ENCODE measurements at regions not wholly inside any gene's neighbourhood (a gene's known extent, or its start where the extent isn't known, plus 50 kb on each side); places are given as distances from the start of the nearest gene placed in this dataset.

DNA sequence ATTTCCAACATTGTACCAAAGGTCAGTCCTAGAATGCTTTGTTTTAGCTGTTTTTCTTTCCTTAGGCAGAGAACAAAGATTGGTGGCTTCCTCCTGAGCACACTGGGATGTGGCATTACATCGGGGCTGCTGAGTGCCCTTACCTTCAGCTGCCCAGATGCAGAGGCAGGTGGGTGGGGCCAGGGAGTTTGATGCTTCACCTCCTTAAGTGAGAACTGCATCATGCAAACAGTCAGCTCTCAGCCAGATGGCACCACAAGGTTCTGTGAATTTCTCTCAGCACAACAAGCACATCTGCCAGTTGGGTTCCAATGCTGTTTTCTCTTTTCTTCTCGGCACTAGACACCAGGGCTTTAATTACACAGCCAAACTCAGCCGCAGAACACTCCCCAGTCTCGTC is 87.4 kb upstream of the UBL3 start:
- TF ChIP-seq TCF12 (IDR thresholded peaks at IDR 0.05; ENCODE audit: low read depth) (no peak), CEBPB (IDR thresholded peaks at IDR 0.05) (no peak), NFIC (IDR thresholded peaks at IDR 0.05) (no peak), TEAD4 (IDR thresholded peaks at IDR 0.05) (no peak), ZBTB7A (IDR thresholded peaks at IDR 0.05; ENCODE audit: low read depth) (no peak), YY1 (IDR thresholded peaks at IDR 0.05; ENCODE audit: low read depth) (no peak)

DNA sequence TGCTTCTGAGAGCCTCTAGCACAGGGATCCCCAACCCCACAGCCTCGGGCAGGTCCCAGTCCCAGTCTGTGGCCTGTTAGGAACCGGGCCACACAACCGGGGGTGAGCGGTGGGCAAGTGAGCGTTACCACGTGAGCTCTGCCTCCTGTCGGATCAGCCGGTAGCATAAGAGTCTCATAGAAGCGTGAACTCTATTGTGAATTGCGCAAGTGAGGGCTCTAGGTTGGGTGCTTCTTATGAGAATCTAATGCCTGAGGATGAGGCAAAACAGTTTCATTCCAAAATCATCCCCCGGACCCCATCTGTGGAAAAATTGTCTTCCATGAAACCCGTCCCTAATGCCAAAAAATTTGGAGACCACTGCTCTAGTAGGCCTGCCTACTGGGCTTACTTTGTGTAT is 87.0 kb upstream of the UBL3 start:
- TF ChIP-seq TCF12 (IDR thresholded peaks at IDR 0.05; ENCODE audit: low read depth) = no peak
- TF ChIP-seq TEAD4 (IDR thresholded peaks at IDR 0.05) = no peak
- TF ChIP-seq, protein P1, sequence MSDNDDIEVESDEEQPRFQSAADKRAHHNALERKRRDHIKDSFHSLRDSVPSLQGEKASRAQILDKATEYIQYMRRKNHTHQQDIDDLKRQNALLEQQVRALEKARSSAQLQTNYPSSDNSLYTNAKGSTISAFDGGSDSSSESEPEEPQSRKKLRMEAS (IDR thresholded peaks at IDR 0.05) = no peak
- TF ChIP-seq EP300 (IDR thresholded peaks at IDR 0.05; ENCODE audit: borderline replicate concordance) = no peak
- TF ChIP-seq TAF1 (IDR thresholded peaks at IDR 0.05; ENCODE audit: low read depth) = no peak
- no peak for TF ChIP-seq YY1 (IDR thresholded peaks at IDR 0.05; ENCODE audit: low read depth)
- TF ChIP-seq FOXM1 (IDR thresholded peaks at IDR 0.05; ENCODE audit: borderline replicate concordance, low read depth) = no peak
- TF ChIP-seq, protein P2, sequence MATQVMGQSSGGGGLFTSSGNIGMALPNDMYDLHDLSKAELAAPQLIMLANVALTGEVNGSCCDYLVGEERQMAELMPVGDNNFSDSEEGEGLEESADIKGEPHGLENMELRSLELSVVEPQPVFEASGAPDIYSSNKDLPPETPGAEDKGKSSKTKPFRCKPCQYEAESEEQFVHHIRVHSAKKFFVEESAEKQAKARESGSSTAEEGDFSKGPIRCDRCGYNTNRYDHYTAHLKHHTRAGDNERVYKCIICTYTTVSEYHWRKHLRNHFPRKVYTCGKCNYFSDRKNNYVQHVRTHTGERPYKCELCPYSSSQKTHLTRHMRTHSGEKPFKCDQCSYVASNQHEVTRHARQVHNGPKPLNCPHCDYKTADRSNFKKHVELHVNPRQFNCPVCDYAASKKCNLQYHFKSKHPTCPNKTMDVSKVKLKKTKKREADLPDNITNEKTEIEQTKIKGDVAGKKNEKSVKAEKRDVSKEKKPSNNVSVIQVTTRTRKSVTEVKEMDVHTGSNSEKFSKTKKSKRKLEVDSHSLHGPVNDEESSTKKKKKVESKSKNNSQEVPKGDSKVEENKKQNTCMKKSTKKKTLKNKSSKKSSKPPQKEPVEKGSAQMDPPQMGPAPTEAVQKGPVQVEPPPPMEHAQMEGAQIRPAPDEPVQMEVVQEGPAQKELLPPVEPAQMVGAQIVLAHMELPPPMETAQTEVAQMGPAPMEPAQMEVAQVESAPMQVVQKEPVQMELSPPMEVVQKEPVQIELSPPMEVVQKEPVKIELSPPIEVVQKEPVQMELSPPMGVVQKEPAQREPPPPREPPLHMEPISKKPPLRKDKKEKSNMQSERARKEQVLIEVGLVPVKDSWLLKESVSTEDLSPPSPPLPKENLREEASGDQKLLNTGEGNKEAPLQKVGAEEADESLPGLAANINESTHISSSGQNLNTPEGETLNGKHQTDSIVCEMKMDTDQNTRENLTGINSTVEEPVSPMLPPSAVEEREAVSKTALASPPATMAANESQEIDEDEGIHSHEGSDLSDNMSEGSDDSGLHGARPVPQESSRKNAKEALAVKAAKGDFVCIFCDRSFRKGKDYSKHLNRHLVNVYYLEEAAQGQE (IDR thresholded peaks at IDR 0.05; ENCODE audit: low read depth) = no peak
- TF ChIP-seq, protein P3, sequence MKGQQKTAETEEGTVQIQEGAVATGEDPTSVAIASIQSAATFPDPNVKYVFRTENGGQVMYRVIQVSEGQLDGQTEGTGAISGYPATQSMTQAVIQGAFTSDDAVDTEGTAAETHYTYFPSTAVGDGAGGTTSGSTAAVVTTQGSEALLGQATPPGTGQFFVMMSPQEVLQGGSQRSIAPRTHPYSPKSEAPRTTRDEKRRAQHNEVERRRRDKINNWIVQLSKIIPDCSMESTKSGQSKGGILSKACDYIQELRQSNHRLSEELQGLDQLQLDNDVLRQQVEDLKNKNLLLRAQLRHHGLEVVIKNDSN (IDR thresholded peaks at IDR 0.05) = no peak
- no peak for TF ChIP-seq CEBPB (IDR thresholded peaks at IDR 0.05)
- TF ChIP-seq CREB1 (IDR thresholded peaks at IDR 0.05; ENCODE audit: low read depth) = no peak
- TF ChIP-seq EGR1 (IDR thresholded peaks at IDR 0.05) = no peak
- no peak for TF ChIP-seq RAD21 (IDR thresholded peaks at IDR 0.05; ENCODE audit: low read depth)

DNA sequence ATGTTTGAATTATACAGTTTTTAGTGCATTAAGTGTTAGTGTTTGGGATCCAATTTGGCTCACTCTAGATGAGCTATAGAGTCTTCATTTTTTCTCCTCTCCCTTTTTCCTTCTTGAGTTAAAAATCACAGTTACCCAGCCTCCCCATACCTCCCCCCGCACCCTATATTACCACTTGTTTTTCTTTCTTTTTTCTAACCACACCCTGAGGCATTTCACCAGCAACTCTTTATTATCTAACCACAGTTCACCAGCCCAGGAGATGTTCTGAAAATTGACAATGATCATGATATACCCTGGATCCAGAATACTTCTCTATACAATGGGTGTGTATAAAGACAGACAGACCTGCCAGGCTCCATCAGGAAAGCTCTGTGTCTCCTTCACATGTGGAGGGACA is 86.5 kb upstream of the UBL3 start:
- TF ChIP-seq NFIC (IDR thresholded peaks at IDR 0.05) (no peak), EP300 (IDR thresholded peaks at IDR 0.05; ENCODE audit: borderline replicate concordance) (no peak), TCF12 (IDR thresholded peaks at IDR 0.05; ENCODE audit: low read depth) (no peak), CREB1 (IDR thresholded peaks at IDR 0.05; ENCODE audit: low read depth) (no peak), CEBPB (IDR thresholded peaks at IDR 0.05) (no peak), ZBTB7A (IDR thresholded peaks at IDR 0.05; ENCODE audit: low read depth) (no peak), TAF1 (IDR thresholded peaks at IDR 0.05; ENCODE audit: low read depth) (no peak), FOXM1 (IDR thresholded peaks at IDR 0.05; ENCODE audit: borderline replicate concordance, low read depth) (no peak), RAD21 (IDR thresholded peaks at IDR 0.05; ENCODE audit: low read depth) (no peak), TEAD4 (IDR thresholded peaks at IDR 0.05) (no peak), YY1 (IDR thresholded peaks at IDR 0.05; ENCODE audit: low read depth) (no peak), EGR1 (IDR thresholded peaks at IDR 0.05) (no peak)
- TF ChIP-seq, protein P3 (IDR thresholded peaks at IDR 0.05) = no peak
- TF ChIP-seq, protein P2 (IDR thresholded peaks at IDR 0.05; ENCODE audit: low read depth) = no peak
- TF ChIP-seq, protein P1 (IDR thresholded peaks at IDR 0.05) = no peak

DNA sequence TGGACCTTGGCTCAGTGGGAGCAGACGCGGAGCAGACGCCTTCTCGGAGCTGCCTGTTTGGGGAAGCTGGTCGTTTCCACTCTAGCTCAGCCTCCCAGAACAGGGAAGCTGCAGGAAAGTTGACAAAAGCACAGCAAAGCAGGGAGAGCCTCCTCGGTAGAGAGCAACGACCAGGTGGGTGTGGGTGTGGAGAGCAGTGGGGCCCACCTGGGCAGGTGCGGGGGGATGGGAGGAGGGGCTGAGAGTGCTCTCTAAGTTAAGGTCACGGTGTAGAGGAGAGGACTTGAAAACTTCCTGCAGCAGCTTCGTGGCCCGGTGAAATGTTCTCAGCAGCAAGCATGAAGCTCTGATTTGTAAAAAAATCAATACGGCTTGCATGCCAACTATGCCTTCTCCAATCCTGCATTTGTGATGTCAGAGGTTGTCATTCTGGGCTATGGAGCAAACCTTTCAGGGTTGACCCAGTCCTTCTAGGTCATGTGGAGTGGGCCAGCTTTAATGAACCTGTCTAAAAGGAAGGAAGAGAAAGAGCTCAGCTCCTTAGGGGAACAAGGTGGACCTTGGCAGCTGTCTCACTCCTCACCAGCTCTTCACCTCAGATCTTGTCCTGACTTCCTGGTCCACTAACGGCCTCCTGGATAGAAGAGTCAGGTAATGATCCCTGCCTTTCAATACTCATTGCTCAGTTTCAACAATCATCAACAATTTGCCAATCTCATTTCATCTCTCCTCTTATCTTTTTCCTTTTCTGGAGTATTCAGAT is 85.8 kb upstream of the UBL3 start:
- TF ChIP-seq FOXM1 (IDR thresholded peaks at IDR 0.05; ENCODE audit: borderline replicate concordance, low read depth) (no peak), ZBTB7A (IDR thresholded peaks at IDR 0.05; ENCODE audit: low read depth) (no peak), EGR1 (IDR thresholded peaks at IDR 0.05) (no peak), CREB1 (IDR thresholded peaks at IDR 0.05; ENCODE audit: low read depth) (no peak), RAD21 (IDR thresholded peaks at IDR 0.05; ENCODE audit: low read depth) (no peak), EP300 (IDR thresholded peaks at IDR 0.05; ENCODE audit: borderline replicate concordance) (no peak), TEAD4 (IDR thresholded peaks at IDR 0.05) (no peak), CEBPB (IDR thresholded peaks at IDR 0.05) (no peak), NFIC (IDR thresholded peaks at IDR 0.05) (no peak), TAF1 (IDR thresholded peaks at IDR 0.05; ENCODE audit: low read depth) (no peak), TCF12 (IDR thresholded peaks at IDR 0.05; ENCODE audit: low read depth) (no peak), YY1 (IDR thresholded peaks at IDR 0.05; ENCODE audit: low read depth) (no peak)
- TF ChIP-seq, protein P1 (IDR thresholded peaks at IDR 0.05) = no peak
- TF ChIP-seq, protein P3 (IDR thresholded peaks at IDR 0.05) = no peak
- TF ChIP-seq, protein P2 (IDR thresholded peaks at IDR 0.05; ENCODE audit: low read depth) = no peak

Measured in Ishikawa (cell line).